ENCODE measurements at regions not wholly inside any gene's neighbourhood (a gene's known extent, or its start where the extent isn't known, plus 50 kb on each side); places are given as distances from the start of the nearest gene placed in this dataset.

DNA sequence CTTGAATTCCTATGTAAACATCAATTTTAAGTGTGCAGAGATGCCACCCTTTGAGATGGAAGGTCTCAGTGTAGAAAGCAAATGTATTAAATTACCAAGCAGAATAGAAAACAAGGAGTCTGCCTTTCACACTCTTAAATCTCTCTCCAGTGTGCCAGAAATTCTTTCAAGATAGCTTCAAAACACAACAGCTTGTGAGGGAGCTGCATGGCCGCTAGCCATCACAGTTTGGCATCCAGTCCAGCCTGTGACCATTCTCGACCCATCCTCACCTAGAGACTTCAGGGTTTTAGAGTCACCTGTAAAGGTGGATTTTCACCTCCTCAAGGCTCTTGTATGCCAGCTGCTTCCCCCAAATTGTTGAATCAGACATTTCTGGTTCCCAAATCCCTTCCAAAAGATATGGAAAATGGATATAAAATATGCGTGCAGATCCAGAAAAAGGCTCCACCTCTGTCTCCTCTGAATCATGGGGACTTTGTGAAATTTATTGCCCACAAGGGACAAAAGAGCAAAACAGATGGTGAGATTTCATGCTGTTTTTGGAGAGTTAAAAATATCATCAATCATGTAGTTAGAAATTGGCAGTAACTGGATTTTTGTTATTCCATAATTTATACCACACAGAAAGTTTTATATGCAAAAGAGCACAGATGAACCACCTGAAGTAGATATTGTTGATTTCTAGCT is 114.2 kb upstream of the THRB start:
- TF ChIP-seq POLR2AphosphoS5 (IDR thresholded peaks at IDR 0.05) = no peak
- TF ChIP-seq, protein P1, sequence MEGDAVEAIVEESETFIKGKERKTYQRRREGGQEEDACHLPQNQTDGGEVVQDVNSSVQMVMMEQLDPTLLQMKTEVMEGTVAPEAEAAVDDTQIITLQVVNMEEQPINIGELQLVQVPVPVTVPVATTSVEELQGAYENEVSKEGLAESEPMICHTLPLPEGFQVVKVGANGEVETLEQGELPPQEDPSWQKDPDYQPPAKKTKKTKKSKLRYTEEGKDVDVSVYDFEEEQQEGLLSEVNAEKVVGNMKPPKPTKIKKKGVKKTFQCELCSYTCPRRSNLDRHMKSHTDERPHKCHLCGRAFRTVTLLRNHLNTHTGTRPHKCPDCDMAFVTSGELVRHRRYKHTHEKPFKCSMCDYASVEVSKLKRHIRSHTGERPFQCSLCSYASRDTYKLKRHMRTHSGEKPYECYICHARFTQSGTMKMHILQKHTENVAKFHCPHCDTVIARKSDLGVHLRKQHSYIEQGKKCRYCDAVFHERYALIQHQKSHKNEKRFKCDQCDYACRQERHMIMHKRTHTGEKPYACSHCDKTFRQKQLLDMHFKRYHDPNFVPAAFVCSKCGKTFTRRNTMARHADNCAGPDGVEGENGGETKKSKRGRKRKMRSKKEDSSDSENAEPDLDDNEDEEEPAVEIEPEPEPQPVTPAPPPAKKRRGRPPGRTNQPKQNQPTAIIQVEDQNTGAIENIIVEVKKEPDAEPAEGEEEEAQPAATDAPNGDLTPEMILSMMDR (IDR thresholded peaks at IDR 0.05; ENCODE audit: poor library complexity, severe bottlenecking) = no peak
- TF ChIP-seq EP300 (conservative IDR thresholded peaks at IDR 0.05; ENCODE audit: poor library complexity, severe bottlenecking) = no peak
- no peak for TF ChIP-seq SMC3 (conservative IDR thresholded peaks at IDR 0.05; ENCODE audit: poor library complexity)
- TF ChIP-seq EZH2 (IDR thresholded peaks at IDR 0.05; ENCODE audit: borderline replicate concordance, insufficient read depth, low read length, poor library complexity, severe bottlenecking) = no peak
- no peak for TF ChIP-seq RAD21 (conservative IDR thresholded peaks at IDR 0.05)
